ENCODE measurements at regions not wholly inside any gene's neighbourhood (a gene's known extent, or its start where the extent isn't known, plus 50 kb on each side); places are given as distances from the start of the nearest gene placed in this dataset.

DNA sequence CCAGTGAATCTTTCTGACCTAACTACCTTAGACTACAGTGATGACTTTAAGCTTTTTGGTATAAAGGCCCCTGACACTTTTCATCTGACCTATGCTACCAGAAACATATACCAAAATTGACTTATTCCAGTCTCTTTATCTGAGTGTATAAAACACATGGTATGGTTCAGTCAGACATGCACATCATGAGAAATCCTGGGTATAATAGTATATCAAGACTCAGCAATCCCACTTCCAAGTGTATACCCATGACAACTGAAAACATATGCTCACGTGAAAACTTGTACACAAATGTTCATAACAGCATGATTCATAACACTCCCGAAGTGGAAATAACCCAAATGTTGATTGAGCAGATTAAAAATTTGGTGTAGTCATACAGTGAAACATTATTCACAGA, 70.0 kb upstream of the RPRM start:
- no peak for TF ChIP-seq CTCF (IDR thresholded peaks at IDR 0.05; ENCODE audit: low read depth, low read length, poor library complexity, severe bottlenecking)
- no peak for TF ChIP-seq EZH2phosphoT487 (IDR thresholded peaks at IDR 0.05; ENCODE audit: borderline replicate concordance, low read length)
